ENCODE measurements at regions not wholly inside any gene's neighbourhood (a gene's known extent, or its start where the extent isn't known, plus 50 kb on each side); places are given as distances from the start of the nearest gene placed in this dataset.

DNA sequence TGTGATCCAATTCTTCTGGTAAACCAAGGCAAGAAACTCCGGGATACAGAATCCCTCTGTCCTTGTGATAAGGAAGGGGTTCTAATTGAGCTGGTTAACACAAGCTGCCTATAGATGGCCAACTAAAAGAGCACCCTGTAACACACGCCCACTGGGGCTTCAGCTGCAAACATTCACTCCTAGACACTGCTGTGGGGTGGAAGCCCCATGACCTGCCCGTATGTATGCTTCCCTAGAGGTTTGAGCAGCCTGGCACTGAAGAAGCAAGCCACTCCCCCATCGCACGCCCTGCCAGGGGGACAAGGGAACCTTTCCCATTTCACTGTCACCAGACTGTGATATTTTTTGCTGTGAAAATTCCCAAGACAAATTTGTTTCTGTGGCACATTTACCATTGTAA, 516.9 kb upstream of the GOLIM4 start:
- no peak overlapping the region for H3K4me3 ChIP-seq (ENCODE audit: low read depth, low read length)
- TF ChIP-seq, protein P1, sequence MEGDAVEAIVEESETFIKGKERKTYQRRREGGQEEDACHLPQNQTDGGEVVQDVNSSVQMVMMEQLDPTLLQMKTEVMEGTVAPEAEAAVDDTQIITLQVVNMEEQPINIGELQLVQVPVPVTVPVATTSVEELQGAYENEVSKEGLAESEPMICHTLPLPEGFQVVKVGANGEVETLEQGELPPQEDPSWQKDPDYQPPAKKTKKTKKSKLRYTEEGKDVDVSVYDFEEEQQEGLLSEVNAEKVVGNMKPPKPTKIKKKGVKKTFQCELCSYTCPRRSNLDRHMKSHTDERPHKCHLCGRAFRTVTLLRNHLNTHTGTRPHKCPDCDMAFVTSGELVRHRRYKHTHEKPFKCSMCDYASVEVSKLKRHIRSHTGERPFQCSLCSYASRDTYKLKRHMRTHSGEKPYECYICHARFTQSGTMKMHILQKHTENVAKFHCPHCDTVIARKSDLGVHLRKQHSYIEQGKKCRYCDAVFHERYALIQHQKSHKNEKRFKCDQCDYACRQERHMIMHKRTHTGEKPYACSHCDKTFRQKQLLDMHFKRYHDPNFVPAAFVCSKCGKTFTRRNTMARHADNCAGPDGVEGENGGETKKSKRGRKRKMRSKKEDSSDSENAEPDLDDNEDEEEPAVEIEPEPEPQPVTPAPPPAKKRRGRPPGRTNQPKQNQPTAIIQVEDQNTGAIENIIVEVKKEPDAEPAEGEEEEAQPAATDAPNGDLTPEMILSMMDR (IDR thresholded peaks at IDR 0.05; ENCODE audit: insufficient read depth, low read length, missing control alignments) = no peak
- ChIA-PET POLR2A (no interaction called here), CTCF (no interaction called here)
- no peak for DNase-seq (ENCODE audit: low read depth, low spot score)

DNA sequence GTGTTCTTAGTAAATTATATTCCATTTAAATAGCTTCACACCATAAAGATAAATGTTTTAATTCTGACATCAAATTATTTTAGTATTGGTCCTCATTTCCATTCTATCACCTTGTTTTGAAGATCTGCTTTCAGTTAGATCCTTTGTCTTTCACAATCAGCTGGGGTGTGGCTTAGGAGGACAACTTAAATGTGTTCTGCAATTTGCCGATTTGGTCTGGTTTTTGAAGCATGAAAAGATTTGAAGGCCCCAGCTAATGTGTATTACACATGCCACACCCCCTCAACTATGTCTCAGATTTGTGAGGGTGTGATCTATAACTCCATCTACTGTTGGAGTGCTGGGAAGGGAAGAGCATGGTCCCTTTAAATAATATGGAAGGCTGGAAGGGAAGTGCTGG, 516.1 kb upstream of the GOLIM4 start:
- CTCF ChIA-PET = no interaction called here

DNA sequence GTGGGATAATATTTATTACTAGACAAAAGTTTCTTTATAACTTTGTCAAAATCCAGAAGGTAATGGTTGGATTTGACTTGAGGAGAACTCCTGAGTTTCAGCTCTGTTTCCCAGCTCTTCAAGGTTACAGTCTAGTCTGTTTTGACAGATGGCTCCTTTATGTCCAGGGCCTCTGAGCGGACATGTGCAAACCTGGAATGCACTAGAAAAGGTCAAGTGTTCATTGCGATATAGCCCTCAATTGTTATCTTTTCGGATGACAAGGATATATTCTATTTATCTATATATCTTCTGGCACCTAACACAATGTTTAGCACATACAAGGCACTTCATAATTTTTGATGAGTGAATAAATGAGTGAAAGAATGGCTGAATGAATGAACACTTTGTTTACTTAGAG, 513.2 kb upstream of the GOLIM4 start:
- TF ChIP-seq, protein P1 (IDR thresholded peaks at IDR 0.05; ENCODE audit: insufficient read depth, low read length, missing control alignments) = no peak
- no peak for DNase-seq (ENCODE audit: low read depth, low spot score)
- H3K4me3 ChIP-seq (ENCODE audit: low read depth, low read length) = no peak overlapping the region
- POLR2A ChIA-PET = no interaction called here
- CTCF ChIA-PET = no interaction called here

More for the DNA sequence above, 516.1 kb upstream of the GOLIM4 start:
- POLR2A ChIA-PET = no interaction called here
- no peak overlapping the region for H3K4me3 ChIP-seq (ENCODE audit: low read depth, low read length)
- TF ChIP-seq, protein P1 (IDR thresholded peaks at IDR 0.05; ENCODE audit: insufficient read depth, low read length, missing control alignments) = no peak
- no peak for DNase-seq (ENCODE audit: low read depth, low spot score)

DNA sequence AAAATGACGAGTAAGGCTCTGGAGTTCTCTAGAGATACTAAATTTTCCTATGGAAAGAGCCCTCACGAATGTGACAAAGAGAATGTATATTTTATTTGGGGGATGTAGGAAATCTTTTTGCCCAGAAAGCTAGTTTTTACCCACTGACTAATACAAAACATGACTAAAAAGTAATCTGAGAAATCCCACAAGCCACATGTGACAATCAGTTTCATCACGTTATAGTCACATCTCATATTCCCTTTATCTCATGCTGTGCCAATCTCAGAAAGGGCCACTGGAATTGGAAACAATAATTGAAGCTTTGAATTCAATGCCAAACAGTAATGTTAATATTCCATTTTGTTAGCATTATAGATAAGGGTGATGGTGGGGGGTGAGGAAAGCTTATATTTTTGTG, 509.0 kb upstream of the GOLIM4 start:
- TF ChIP-seq, protein P1 (IDR thresholded peaks at IDR 0.05; ENCODE audit: insufficient read depth, low read length, missing control alignments) = no peak
- CTCF ChIA-PET = interaction anchor here (0.6 kb wide), 1 partner anchor 186 kb away, joined by 3 read pairs; no protein-coding TSS in a partner anchor
- no peak overlapping the region for H3K4me3 ChIP-seq (ENCODE audit: low read depth, low read length)
- DNase-seq (ENCODE audit: low read depth, low spot score) = no peak
- POLR2A ChIA-PET = no interaction called here

DNA sequence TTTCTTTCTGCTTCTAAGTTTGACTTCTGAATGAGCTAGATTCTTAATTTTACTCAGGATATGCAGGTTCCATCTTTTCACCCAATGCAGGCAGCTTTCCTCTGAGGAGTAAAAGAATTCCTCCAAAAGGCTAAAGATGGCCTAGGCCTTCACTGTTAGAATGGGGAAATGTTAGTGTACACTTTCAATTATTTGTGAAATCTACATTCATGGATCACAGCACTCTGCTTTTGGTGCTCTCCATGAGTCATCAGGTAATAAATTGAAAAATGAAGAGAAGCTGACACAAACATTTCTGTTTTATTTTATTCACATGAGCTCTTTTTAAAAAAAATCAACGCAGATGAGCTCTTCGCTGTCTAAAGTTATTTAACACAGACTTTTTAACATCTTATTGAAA, 502.5 kb upstream of the GOLIM4 start:
- no peak for DNase-seq (ENCODE audit: low read depth, low spot score)
- H3K4me3 ChIP-seq (ENCODE audit: low read depth, low read length) = no peak overlapping the region
- CTCF ChIA-PET = no interaction called here
- POLR2A ChIA-PET = no interaction called here
- TF ChIP-seq, protein P1 (IDR thresholded peaks at IDR 0.05; ENCODE audit: insufficient read depth, low read length, missing control alignments) = no peak

DNA sequence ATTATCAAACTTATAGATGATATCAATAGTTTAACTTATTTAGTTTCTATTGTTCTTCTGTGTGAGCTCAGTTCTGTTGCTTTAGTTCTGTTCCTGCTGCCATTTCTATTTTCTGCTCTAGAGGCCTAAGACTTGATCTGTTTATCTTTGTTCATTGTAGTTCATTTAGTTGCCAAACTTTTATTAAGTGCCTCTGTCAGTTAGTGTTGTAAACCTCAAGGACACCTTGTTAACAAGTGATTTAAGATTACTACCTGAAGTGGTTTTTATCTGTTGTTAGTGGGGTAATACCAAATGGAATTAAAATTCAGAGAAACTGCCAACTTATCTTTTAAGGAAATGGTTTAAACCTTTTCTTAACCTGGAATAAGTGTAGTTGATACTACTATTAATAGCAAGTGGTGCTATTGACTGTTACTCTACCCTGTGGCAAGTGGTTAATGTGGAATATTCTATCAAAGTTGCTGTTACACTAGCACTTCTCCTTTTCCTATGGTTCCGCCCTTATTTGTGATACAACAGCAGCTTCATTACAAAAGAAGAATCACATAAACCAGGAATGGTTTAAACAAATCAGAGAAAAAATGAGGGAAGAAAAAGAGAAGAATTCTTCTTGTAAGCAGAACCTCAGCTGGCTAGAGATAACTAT, 500.6 kb upstream of the GOLIM4 start:
- ChIA-PET CTCF (no interaction called here), POLR2A (no interaction called here)
- no peak overlapping the region for H3K4me3 ChIP-seq (ENCODE audit: low read depth, low read length)
- TF ChIP-seq, protein P1 (IDR thresholded peaks at IDR 0.05; ENCODE audit: insufficient read depth, low read length, missing control alignments) = no peak
- DNase-seq (ENCODE audit: low read depth, low spot score) = no peak

Data from AG04449 (cell line).